ENCODE measurements at regions not wholly inside any gene's neighbourhood (a gene's known extent, or its start where the extent isn't known, plus 50 kb on each side); places are given as distances from the start of the nearest gene placed in this dataset.

DNA sequence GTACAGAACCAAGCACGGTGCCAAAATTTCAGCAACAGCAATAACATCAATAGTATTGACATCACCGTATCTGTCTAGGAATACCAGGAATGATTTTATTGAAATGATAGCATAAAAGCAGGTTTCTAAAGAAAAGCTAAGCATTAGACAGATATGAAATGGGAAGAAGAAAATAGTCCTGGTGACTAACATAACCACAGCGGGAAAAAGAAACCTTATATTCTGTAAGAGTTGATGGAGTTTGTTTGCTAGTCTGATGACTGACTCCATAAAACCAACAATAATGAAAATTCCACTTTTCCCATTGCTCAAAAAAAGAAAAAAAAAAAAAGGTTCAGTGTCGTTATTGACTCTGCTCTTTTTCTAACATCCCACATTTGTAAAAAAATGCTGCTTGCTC is 668.3 kb downstream of the IPMK start:
- Histone ChIP-seq H3K27ac (ENCODE audit: low read depth in 2 of 2, low read length in 1 of 2) (no peak overlapping the region), H3K4me1 (ENCODE audit: control insufficient read depth in 1 of 2, insufficient read depth in 2 of 2, low read depth in 1 of 2, low read length in 1 of 2) (no peaks in the 10 kb centered on the region), H3K36me3 (replicated peaks in 1 of 2; ENCODE audit: control insufficient read depth in 1 of 2, insufficient read depth in 2 of 2, low read length in 1 of 2) (no peaks in the 10 kb centered on the region), H3K9ac (no peak overlapping the region), H3K4me3 (ENCODE audit: low read depth in 2 of 2, low read length in 1 of 2) (no peak overlapping the region), H4K20me1 (ENCODE audit: insufficient read depth) (no peaks in the 10 kb centered on the region), H3K27me3 (ENCODE audit: insufficient read depth) (no peaks in the 10 kb centered on the region), H3F3A (replicated peaks; ENCODE audit: insufficient read depth) (no peaks in the 10 kb centered on the region), H3K79me2 (ENCODE audit: insufficient read depth) (no peaks in the 10 kb centered on the region), H3K4me2 (no peak overlapping the region), H3K9me2 (no peaks in the 10 kb centered on the region), H3K9me3 (no peaks in the 10 kb centered on the region), H2AFZ (ENCODE audit: low read depth) (no peak overlapping the region)
- TF ChIP-seq POLR2AphosphoS5 (IDR thresholded peaks at IDR 0.05; ENCODE audit: low read depth, low read length) = no peak
- TF ChIP-seq TEAD4 (IDR thresholded peaks at IDR 0.05; ENCODE audit: borderline replicate concordance, insufficient read depth) = no peak
- no peak for TF ChIP-seq NRF1 (IDR thresholded peaks at IDR 0.05; ENCODE audit: low read depth, low read length)
- no peak for TF ChIP-seq MEF2A (IDR thresholded peaks at IDR 0.05; ENCODE audit: borderline replicate concordance, low read depth)
- TF ChIP-seq, protein P1, sequence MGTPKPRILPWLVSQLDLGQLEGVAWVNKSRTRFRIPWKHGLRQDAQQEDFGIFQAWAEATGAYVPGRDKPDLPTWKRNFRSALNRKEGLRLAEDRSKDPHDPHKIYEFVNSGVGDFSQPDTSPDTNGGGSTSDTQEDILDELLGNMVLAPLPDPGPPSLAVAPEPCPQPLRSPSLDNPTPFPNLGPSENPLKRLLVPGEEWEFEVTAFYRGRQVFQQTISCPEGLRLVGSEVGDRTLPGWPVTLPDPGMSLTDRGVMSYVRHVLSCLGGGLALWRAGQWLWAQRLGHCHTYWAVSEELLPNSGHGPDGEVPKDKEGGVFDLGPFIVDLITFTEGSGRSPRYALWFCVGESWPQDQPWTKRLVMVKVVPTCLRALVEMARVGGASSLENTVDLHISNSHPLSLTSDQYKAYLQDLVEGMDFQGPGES (IDR thresholded peaks at IDR 0.05; ENCODE audit: low read depth, low read length) = no peak
- TF ChIP-seq RXRA (IDR thresholded peaks at IDR 0.05; ENCODE audit: borderline replicate concordance, low read depth) = no peak
- TF ChIP-seq NFIC (IDR thresholded peaks at IDR 0.05; ENCODE audit: borderline replicate concordance) = no peak
- TF ChIP-seq RCOR1 (IDR thresholded peaks at IDR 0.05; ENCODE audit: low read length) = no peak
- TF ChIP-seq, protein P2, sequence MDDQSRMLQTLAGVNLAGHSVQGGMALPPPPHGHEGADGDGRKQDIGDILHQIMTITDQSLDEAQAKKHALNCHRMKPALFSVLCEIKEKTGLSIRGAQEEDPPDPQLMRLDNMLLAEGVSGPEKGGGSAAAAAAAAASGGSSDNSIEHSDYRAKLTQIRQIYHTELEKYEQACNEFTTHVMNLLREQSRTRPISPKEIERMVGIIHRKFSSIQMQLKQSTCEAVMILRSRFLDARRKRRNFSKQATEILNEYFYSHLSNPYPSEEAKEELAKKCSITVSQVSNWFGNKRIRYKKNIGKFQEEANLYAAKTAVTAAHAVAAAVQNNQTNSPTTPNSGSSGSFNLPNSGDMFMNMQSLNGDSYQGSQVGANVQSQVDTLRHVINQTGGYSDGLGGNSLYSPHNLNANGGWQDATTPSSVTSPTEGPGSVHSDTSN (IDR thresholded peaks at IDR 0.05) = no peak
- TF ChIP-seq, protein P3, sequence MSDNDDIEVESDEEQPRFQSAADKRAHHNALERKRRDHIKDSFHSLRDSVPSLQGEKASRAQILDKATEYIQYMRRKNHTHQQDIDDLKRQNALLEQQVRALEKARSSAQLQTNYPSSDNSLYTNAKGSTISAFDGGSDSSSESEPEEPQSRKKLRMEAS (IDR thresholded peaks at IDR 0.05; ENCODE audit: low read depth) = no peak
- no peak for TF ChIP-seq RAD21 (IDR thresholded peaks at IDR 0.05; ENCODE audit: low read length)
- WGBS (ENCODE audit: low lambda C conversion rate) = 38% methylated on average over 4 of the region's 4 CpGs
- no peak for DNase-seq
- ChIA-PET POLR2A (no interaction called here), CTCF (no interaction called here)

DNA sequence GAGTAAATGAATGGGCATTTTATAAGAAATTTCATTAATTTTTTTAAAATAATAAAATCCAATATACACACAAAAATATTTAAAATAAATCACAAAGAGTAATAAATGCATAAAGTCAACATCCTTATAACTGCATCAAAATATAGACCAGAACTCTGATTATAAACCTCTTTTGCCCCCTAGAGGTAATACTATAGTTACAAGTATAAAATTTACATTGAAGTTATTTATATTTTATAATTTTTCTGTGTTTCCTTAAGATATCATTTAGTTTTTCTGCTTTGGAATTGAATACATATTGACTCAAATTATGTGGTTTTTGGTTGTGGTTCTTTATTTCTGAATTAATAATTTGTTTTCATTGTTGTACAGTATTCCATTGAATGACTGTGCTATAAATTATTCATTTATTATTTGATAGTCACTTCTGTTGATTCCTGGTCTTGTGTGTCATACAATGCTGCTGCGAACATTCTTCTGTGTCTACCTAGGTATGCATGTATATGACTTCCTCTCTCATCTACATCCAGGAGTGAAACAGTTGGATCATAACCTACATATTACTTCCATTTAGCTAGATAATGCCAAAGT is 673.6 kb downstream of the IPMK start:
- TF ChIP-seq SIN3A (IDR thresholded peaks at IDR 0.05; ENCODE audit: borderline replicate concordance, low read depth, low read length) (no peak), RAD21 (IDR thresholded peaks at IDR 0.05; ENCODE audit: low read length) (peak; percentile 15; the same call in 1 of the 2 replicates)
- TF ChIP-seq, protein P4, sequence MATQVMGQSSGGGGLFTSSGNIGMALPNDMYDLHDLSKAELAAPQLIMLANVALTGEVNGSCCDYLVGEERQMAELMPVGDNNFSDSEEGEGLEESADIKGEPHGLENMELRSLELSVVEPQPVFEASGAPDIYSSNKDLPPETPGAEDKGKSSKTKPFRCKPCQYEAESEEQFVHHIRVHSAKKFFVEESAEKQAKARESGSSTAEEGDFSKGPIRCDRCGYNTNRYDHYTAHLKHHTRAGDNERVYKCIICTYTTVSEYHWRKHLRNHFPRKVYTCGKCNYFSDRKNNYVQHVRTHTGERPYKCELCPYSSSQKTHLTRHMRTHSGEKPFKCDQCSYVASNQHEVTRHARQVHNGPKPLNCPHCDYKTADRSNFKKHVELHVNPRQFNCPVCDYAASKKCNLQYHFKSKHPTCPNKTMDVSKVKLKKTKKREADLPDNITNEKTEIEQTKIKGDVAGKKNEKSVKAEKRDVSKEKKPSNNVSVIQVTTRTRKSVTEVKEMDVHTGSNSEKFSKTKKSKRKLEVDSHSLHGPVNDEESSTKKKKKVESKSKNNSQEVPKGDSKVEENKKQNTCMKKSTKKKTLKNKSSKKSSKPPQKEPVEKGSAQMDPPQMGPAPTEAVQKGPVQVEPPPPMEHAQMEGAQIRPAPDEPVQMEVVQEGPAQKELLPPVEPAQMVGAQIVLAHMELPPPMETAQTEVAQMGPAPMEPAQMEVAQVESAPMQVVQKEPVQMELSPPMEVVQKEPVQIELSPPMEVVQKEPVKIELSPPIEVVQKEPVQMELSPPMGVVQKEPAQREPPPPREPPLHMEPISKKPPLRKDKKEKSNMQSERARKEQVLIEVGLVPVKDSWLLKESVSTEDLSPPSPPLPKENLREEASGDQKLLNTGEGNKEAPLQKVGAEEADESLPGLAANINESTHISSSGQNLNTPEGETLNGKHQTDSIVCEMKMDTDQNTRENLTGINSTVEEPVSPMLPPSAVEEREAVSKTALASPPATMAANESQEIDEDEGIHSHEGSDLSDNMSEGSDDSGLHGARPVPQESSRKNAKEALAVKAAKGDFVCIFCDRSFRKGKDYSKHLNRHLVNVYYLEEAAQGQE (IDR thresholded peaks at IDR 0.05; ENCODE audit: low read depth, low read length) = no peak
- TF ChIP-seq, protein P5, sequence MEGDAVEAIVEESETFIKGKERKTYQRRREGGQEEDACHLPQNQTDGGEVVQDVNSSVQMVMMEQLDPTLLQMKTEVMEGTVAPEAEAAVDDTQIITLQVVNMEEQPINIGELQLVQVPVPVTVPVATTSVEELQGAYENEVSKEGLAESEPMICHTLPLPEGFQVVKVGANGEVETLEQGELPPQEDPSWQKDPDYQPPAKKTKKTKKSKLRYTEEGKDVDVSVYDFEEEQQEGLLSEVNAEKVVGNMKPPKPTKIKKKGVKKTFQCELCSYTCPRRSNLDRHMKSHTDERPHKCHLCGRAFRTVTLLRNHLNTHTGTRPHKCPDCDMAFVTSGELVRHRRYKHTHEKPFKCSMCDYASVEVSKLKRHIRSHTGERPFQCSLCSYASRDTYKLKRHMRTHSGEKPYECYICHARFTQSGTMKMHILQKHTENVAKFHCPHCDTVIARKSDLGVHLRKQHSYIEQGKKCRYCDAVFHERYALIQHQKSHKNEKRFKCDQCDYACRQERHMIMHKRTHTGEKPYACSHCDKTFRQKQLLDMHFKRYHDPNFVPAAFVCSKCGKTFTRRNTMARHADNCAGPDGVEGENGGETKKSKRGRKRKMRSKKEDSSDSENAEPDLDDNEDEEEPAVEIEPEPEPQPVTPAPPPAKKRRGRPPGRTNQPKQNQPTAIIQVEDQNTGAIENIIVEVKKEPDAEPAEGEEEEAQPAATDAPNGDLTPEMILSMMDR (IDR thresholded peaks at IDR 0.05) = peak; percentile 28; the same call in 1 of the 2 replicates
- Histone ChIP-seq H3K4me2 (no peak overlapping the region), H2AFZ (ENCODE audit: low read depth) (no peak overlapping the region), H3K4me1 (ENCODE audit: control insufficient read depth in 1 of 2, insufficient read depth in 2 of 2, low read depth in 1 of 2, low read length in 1 of 2) (no peaks in the 10 kb centered on the region), H3K27me3 (ENCODE audit: insufficient read depth) (no peaks in the 10 kb centered on the region), H3K9me2 (no peaks in the 10 kb centered on the region), H3K36me3 (replicated peaks in 1 of 2; ENCODE audit: control insufficient read depth in 1 of 2, insufficient read depth in 2 of 2, low read length in 1 of 2) (no peaks in the 10 kb centered on the region), H4K20me1 (ENCODE audit: insufficient read depth) (no peaks in the 10 kb centered on the region), H3F3A (replicated peaks; ENCODE audit: insufficient read depth) (no peaks in the 10 kb centered on the region), H3K4me3 (ENCODE audit: low read depth in 2 of 2, low read length in 1 of 2) (no peak overlapping the region), H3K9ac (no peak overlapping the region), H3K27ac (ENCODE audit: low read depth in 2 of 2, low read length in 1 of 2) (no peak overlapping the region), H3K9me3 (no peaks in the 10 kb centered on the region), H3K79me2 (ENCODE audit: insufficient read depth) (no peaks in the 10 kb centered on the region)
- CTCF ChIA-PET = interaction anchor here (0.7 to 1.0 kb wide), 2 partner anchors 10 to 63 kb away, joined by 3 to 4 read pairs; no protein-coding TSS in a partner anchor
- peak; percentile 11 for DNase-seq
- WGBS (ENCODE audit: low lambda C conversion rate) = 16% methylated on average over 1 of the region's 1 CpG
- POLR2A ChIA-PET = no interaction called here
